CD4-positive, alpha-beta T cell (primary cell): ENCODE measurements at regions not wholly inside any gene's neighbourhood (a gene's known extent, or its start where the extent isn't known, plus 50 kb on each side); places are given as distances from the start of the nearest gene placed in this dataset.

Source experiments
- ATAC-seq: fragments of 200-7000 bp; cut with Tn5 transposase; one replicate; pipeline ENCODE4 v1.10.0; 2022; ENCODE audit warnings: mild to moderate bottlenecking; ENCODE audit not compliant: poor library complexity
- CTCF ChIA-PET: fragments of 350-600 bp; sonication (Branson Sonifier 250); formaldehyde crosslinking; loops from one replicate; lab custom pipeline; 2021; ENCODE audit warnings: antibody characterized with exemption, inconsistent platforms; lab: Charles Lee
- POLR2A ChIA-PET: fragments of 350-600 bp; sonication (Branson Sonifier 250); formaldehyde crosslinking; loops from one replicate; lab custom pipeline; 2021; ENCODE audit warnings: antibody characterized with exemption, inconsistent platforms; lab: Charles Lee
- DNase-seq, 14 experiments: peaks; one replicate each; pipeline ENCODE4 v3.0.0-alpha.2; 2013 to 2020; ENCODE audit warnings: mixed read lengths in 2 of 14
- H3K27ac ChIP-seq, 2 donors: one replicate each; pipeline versions ENCODE4 v1.5.1 to v1.7.0; 2013; ENCODE audit warnings: low read length in 2 of 2, low read depth in 1 of 2, mild to moderate bottlenecking in 1 of 2
- H3K27me3 ChIP-seq, 2 experiments: 1 replicate in 1 of 2; 2 replicates in 1 of 2; pipeline versions ENCODE4 v1.6.1 to v1.7.0; 2013; ENCODE audit warnings: low read length in 2 of 2, control low read depth in 1 of 2, mild to moderate bottlenecking in 1 of 2, moderate library complexity in 1 of 2; ENCODE audit not compliant: insufficient read depth in 2 of 2, control insufficient read depth in 1 of 2
- H3K36me3 ChIP-seq: one replicate; pipeline ENCODE4 v1.6.1; 2013; ENCODE audit warnings: low read length, control low read depth; ENCODE audit not compliant: insufficient read depth
- H3K4me1 ChIP-seq: one replicate; pipeline ENCODE4 v1.6.1; 2013; ENCODE audit warnings: low read length, control low read depth; ENCODE audit not compliant: insufficient read depth
- H3K4me3 ChIP-seq: one replicate; pipeline ENCODE4 v1.5.1; 2013; ENCODE audit warnings: mild to moderate bottlenecking, low read length, moderate library complexity
- H3K9me3 ChIP-seq, 2 experiments: 1 replicate in 1 of 2; 2 replicates in 1 of 2; pipeline versions ENCODE4 v1.6.1 to v1.7.0; 2013; ENCODE audit warnings: low read length in 2 of 2, mild to moderate bottlenecking in 2 of 2, control low read depth in 1 of 2, moderate library complexity in 1 of 2; ENCODE audit not compliant: control insufficient read depth in 1 of 2, insufficient read depth in 1 of 2
- H3K27ac Mint-ChIP-seq: one replicate; pipeline ENCODE4 v1.8.0; 2020; ENCODE audit warnings: mixed read lengths
- H3K27me3 Mint-ChIP-seq: one replicate; pipeline ENCODE4 v1.8.0; 2021; ENCODE audit warnings: mixed read lengths
- H3K36me3 Mint-ChIP-seq: one replicate; pipeline ENCODE4 v1.8.0; 2021; ENCODE audit warnings: low read depth, mixed read lengths
- H3K4me1 Mint-ChIP-seq: one replicate; pipeline ENCODE4 v1.8.0; 2021; ENCODE audit warnings: low read depth, mixed read lengths
- H3K4me3 Mint-ChIP-seq: one replicate; pipeline ENCODE4 v1.8.0; 2020; ENCODE audit warnings: mild to moderate bottlenecking, mixed read lengths
- H3K9me3 Mint-ChIP-seq: one replicate; pipeline ENCODE4 v1.8.0; 2020; ENCODE audit warnings: mixed read lengths
- CTCF ChIP-seq: fragments of 200-600 bp; IDR thresholded peaks from one replicate; pipeline ENCODE4 v1.8.0; 2022; ENCODE audit warnings: antibody characterized with exemption, mild to moderate bottlenecking
- intact Hi-C, 2 experiments: fragments of 100-400 bp; cut with DNase I in 1 of 2; cut with micrococcal nuclease in 1 of 2; formaldehyde crosslinking; loops; one replicate each; pipeline versions ENCODE4 v1.15.1 to v1.9.0; 2023 to 2025; cut with DNase I, micrococcal nuclease

DNA sequence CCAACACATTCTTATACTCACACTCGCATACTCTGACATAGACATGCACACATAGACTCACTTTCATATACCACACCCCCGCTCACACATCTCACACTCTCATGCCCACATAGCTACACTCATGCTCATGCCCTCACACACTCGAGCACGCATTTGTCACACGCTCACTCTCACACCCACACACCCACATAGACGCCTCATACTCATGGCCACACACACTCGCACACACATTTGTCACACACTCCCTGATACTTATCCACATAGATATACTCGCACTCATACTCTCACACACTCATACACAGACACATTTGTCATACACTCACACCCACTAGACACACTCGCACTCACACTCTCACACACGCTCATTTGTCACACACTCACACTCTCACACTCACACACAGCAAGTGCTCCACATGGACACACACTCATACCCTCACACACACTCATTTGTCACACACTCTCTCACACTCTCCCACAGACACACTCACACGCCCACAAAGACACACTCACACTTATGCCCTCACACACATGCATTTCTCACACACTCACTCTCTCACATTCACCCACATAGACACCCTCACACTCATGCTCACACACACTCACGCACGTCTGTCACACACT, 50.9 kb downstream of the TNP1 start:
- ChIA-PET POLR2A (no interaction called here), CTCF (no interaction called here)
- H3K9me3 Mint-ChIP-seq, result no peaks in the 10 kb centered on the region
- ATAC-seq (no peak), DNase-seq (no peak)
- intact Hi-C loops, result no loop called here
- Histone ChIP-seq H3K4me1 (no peaks in the 10 kb centered on the region), H3K27me3 (no peaks in the 10 kb centered on the region), H3K27ac (no peak overlapping the region), H3K36me3 (no peaks in the 10 kb centered on the region), H3K4me3 (no peak overlapping the region), H3K9me3 (peaks cover 0 to 12% of the 10 kb centered on the region in 2 experiments)
- TF ChIP-seq CTCF, result no peak
- no peak overlapping the region for H3K4me3 Mint-ChIP-seq
- no peaks in the 10 kb centered on the region for H3K4me1 Mint-ChIP-seq
- no peaks in the 10 kb centered on the region for H3K27me3 Mint-ChIP-seq
- H3K36me3 Mint-ChIP-seq, result no peaks in the 10 kb centered on the region
- H3K27ac Mint-ChIP-seq, result no peak overlapping the region

DNA sequence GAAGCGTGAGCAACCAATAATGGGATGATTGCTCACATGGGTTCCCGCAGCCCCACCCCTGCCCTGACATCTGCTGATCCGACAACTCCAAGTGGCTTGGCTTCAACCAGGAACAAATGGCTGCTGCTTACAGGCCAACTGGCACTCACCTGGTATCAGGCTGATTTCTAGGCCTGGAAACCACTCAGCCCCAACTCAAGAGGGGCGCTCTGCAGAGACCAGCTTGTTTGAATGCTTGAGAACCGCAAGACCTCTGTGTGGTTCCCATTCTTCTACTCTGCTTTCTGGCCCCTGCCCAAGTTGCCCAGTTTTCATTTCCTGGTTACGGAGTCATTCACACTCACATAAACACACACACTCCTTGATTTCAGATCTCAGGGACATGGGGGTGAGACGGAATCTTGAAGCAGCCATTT, 52.0 kb downstream of the TNP1 start:
- POLR2A ChIA-PET, result no interaction called here
- no peak overlapping the region for H3K4me3 ChIP-seq
- no peaks in the 10 kb centered on the region for H3K4me1 Mint-ChIP-seq
- no peaks in the 10 kb centered on the region for H3K9me3 Mint-ChIP-seq
- H3K27ac Mint-ChIP-seq, result no peak overlapping the region
- no peaks in the 10 kb centered on the region for H3K27me3 ChIP-seq
- no peak for TF ChIP-seq CTCF
- H3K4me3 Mint-ChIP-seq, result no peak overlapping the region
- no peaks in the 10 kb centered on the region for H3K4me1 ChIP-seq
- H3K27me3 Mint-ChIP-seq, result no peaks in the 10 kb centered on the region
- intact Hi-C loops, result no loop called here
- H3K36me3 ChIP-seq, result no peaks in the 10 kb centered on the region
- no peak for ATAC-seq
- no peak for DNase-seq
- H3K36me3 Mint-ChIP-seq, result no peaks in the 10 kb centered on the region
- H3K9me3 ChIP-seq, result peaks cover 0 to 12% of the 10 kb centered on the region in 2 experiments
- no peak overlapping the region for H3K27ac ChIP-seq
- CTCF ChIA-PET, result no interaction called here

- Mint-ChIP-seq H3K4me3 (no peak overlapping the region), H3K9me3 (no peaks in the 10 kb centered on the region), H3K4me1 (no peaks in the 10 kb centered on the region), H3K27me3 (no peaks in the 10 kb centered on the region), H3K27ac (no peak overlapping the region), H3K36me3 (no peaks in the 10 kb centered on the region)
- Histone ChIP-seq H3K27ac (no peak overlapping the region), H3K36me3 (no peaks in the 10 kb centered on the region), H3K9me3 (peaks cover 0 to 3% of the 10 kb centered on the region in 2 experiments), H3K27me3 (no peaks in the 10 kb centered on the region), H3K4me1 (no peaks in the 10 kb centered on the region), H3K4me3 (no peak overlapping the region)
- ChIA-PET POLR2A (no interaction called here), CTCF (no interaction called here)
- ATAC-seq (no peak), DNase-seq (no peak)
- TF ChIP-seq CTCF, result no peak
- intact Hi-C loops, result no loop called here
These were observed 55.2 kb downstream of the TNP1 start for GRCh38 chr2:216804357-216805350.
